Activated naive CD4-positive, alpha-beta T cell treated with anti-CD3 and anti-CD28 coated beads, Interleukin-2, amount 50 U/mL, for 24 hours (primary cell): ENCODE measurements at regions not wholly inside any gene's neighbourhood (a gene's known extent, or its start where the extent isn't known, plus 50 kb on each side); places are given as distances from the start of the nearest gene placed in this dataset.

Experiments
- H3K27ac Mint-ChIP-seq: one replicate; pipeline ENCODE4 v1.8.0; 2021; ENCODE audit warnings: mild to moderate bottlenecking, mixed read lengths
- H3K27me3 Mint-ChIP-seq: one replicate; pipeline ENCODE4 v1.8.0; 2021; ENCODE audit warnings: mixed read lengths
- H3K36me3 Mint-ChIP-seq: one replicate; pipeline ENCODE4 v1.8.0; 2021; ENCODE audit warnings: mixed read lengths
- H3K4me1 Mint-ChIP-seq: one replicate; pipeline ENCODE4 v1.8.0; 2021; ENCODE audit warnings: mixed read lengths
- H3K4me3 Mint-ChIP-seq: one replicate; pipeline ENCODE4 v1.8.0; 2021; ENCODE audit warnings: mild to moderate bottlenecking, mixed read lengths
- H3K9me3 Mint-ChIP-seq: one replicate; pipeline ENCODE4 v1.8.0; 2021; ENCODE audit warnings: mixed read lengths

- Mint-ChIP-seq H3K27ac (no peak overlapping the region), H3K4me3 (no peak overlapping the region), H3K36me3 (no peaks in the 10 kb centered on the region), H3K9me3 (no peaks in the 10 kb centered on the region), H3K4me1 (no peaks in the 10 kb centered on the region), H3K27me3 (no peaks in the 10 kb centered on the region)
These were observed 905.0 kb downstream of the EFNB2 start for GRCh38 chr13:105630431-105630830.

- no peaks in the 10 kb centered on the region for H3K27me3 Mint-ChIP-seq
- no peak overlapping the region for H3K4me3 Mint-ChIP-seq
- no peaks in the 10 kb centered on the region for H3K4me1 Mint-ChIP-seq
- no peaks in the 10 kb centered on the region for H3K36me3 Mint-ChIP-seq
- H3K9me3 Mint-ChIP-seq: no peaks in the 10 kb centered on the region
- H3K27ac Mint-ChIP-seq: no peak overlapping the region
These were observed 908.2 kb downstream of the EFNB2 start for GRCh38 chr13:105627270-105627669.

- H3K4me1 Mint-ChIP-seq: no peaks in the 10 kb centered on the region
- H3K4me3 Mint-ChIP-seq: no peak overlapping the region
- H3K9me3 Mint-ChIP-seq: no peaks in the 10 kb centered on the region
- H3K27me3 Mint-ChIP-seq: no peaks in the 10 kb centered on the region
- no peaks in the 10 kb centered on the region for H3K36me3 Mint-ChIP-seq
- H3K27ac Mint-ChIP-seq: no peak overlapping the region
These were observed 909.8 kb downstream of the EFNB2 start for GRCh38 chr13:105625691-105626090.

GRCh38 chr13:105616333-105617075, 919.0 kb downstream of the EFNB2 start:
- Mint-ChIP-seq H3K4me3 (no peak overlapping the region), H3K4me1 (no peaks in the 10 kb centered on the region), H3K27me3 (peaks cover 1% of the 10 kb centered on the region), H3K9me3 (no peaks in the 10 kb centered on the region), H3K27ac (no peak overlapping the region), H3K36me3 (no peaks in the 10 kb centered on the region)

- H3K27me3 Mint-ChIP-seq: peaks cover 1% of the 10 kb centered on the region
- H3K27ac Mint-ChIP-seq: no peak overlapping the region
- H3K9me3 Mint-ChIP-seq: no peaks in the 10 kb centered on the region
- no peaks in the 10 kb centered on the region for H3K4me1 Mint-ChIP-seq
- H3K4me3 Mint-ChIP-seq: no peak overlapping the region
- H3K36me3 Mint-ChIP-seq: no peaks in the 10 kb centered on the region
These were observed 922.9 kb downstream of the EFNB2 start for GRCh38 chr13:105612541-105612940.

GRCh38 chr13:105611424-105611823, 924.0 kb downstream of the EFNB2 start:
- peaks cover 1% of the 10 kb centered on the region for H3K27me3 Mint-ChIP-seq
- no peak overlapping the region for H3K27ac Mint-ChIP-seq
- no peak overlapping the region for H3K4me3 Mint-ChIP-seq
- no peaks in the 10 kb centered on the region for H3K9me3 Mint-ChIP-seq
- H3K36me3 Mint-ChIP-seq: no peaks in the 10 kb centered on the region
- no peaks in the 10 kb centered on the region for H3K4me1 Mint-ChIP-seq

- H3K4me3 Mint-ChIP-seq: no peak overlapping the region
- H3K27ac Mint-ChIP-seq: no peak overlapping the region
- no peaks in the 10 kb centered on the region for H3K4me1 Mint-ChIP-seq
These were observed 927.4 kb downstream of the EFNB2 start for GRCh38 chr13:105608104-105608503.

GRCh38 chr13:105607426-105607825, 928.0 kb downstream of the EFNB2 start:
- H3K9me3 Mint-ChIP-seq: no peaks in the 10 kb centered on the region
- no peaks in the 10 kb centered on the region for H3K27me3 Mint-ChIP-seq
- H3K4me1 Mint-ChIP-seq: no peaks in the 10 kb centered on the region
- no peaks in the 10 kb centered on the region for H3K36me3 Mint-ChIP-seq
- no peak overlapping the region for H3K27ac Mint-ChIP-seq
- H3K4me3 Mint-ChIP-seq: no peak overlapping the region

More at GRCh38 chr13:105608104-105608503, 927.4 kb downstream of the EFNB2 start:
- Mint-ChIP-seq H3K9me3 (no peaks in the 10 kb centered on the region), H3K36me3 (no peaks in the 10 kb centered on the region), H3K27me3 (peaks cover 1% of the 10 kb centered on the region)

GRCh38 chr13:105607016-105607415, 928.4 kb downstream of the EFNB2 start:
- H3K4me1 Mint-ChIP-seq: no peaks in the 10 kb centered on the region
- H3K36me3 Mint-ChIP-seq: no peaks in the 10 kb centered on the region
- no peaks in the 10 kb centered on the region for H3K27me3 Mint-ChIP-seq
- no peak overlapping the region for H3K27ac Mint-ChIP-seq
- no peak overlapping the region for H3K4me3 Mint-ChIP-seq
- no peaks in the 10 kb centered on the region for H3K9me3 Mint-ChIP-seq

GRCh38 chr13:105602956-105603670, 932.3 kb downstream of the EFNB2 start:
- Mint-ChIP-seq H3K27me3 (no peaks in the 10 kb centered on the region), H3K4me3 (no peak overlapping the region), H3K9me3 (peaks cover 7% of the 10 kb centered on the region), H3K4me1 (no peaks in the 10 kb centered on the region), H3K27ac (no peak overlapping the region), H3K36me3 (no peaks in the 10 kb centered on the region)

GRCh38 chr13:105599477-105600037, 935.9 kb downstream of the EFNB2 start:
- Mint-ChIP-seq H3K36me3 (no peaks in the 10 kb centered on the region), H3K4me3 (no peak overlapping the region), H3K27ac (no peak overlapping the region), H3K9me3 (peaks cover 7% of the 10 kb centered on the region), H3K27me3 (no peaks in the 10 kb centered on the region), H3K4me1 (no peaks in the 10 kb centered on the region)

- Mint-ChIP-seq H3K27ac (no peak overlapping the region), H3K4me3 (no peak overlapping the region), H3K4me1 (no peaks in the 10 kb centered on the region), H3K9me3 (peaks cover 7% of the 10 kb centered on the region), H3K27me3 (no peaks in the 10 kb centered on the region), H3K36me3 (no peaks in the 10 kb centered on the region)
These were observed 936.9 kb downstream of the EFNB2 start for GRCh38 chr13:105598529-105598928.

- Mint-ChIP-seq H3K4me3 (no peak overlapping the region), H3K27ac (no peak overlapping the region), H3K36me3 (no peaks in the 10 kb centered on the region), H3K9me3 (peaks cover 7% of the 10 kb centered on the region), H3K4me1 (no peaks in the 10 kb centered on the region), H3K27me3 (no peaks in the 10 kb centered on the region)
These were observed 937.9 kb downstream of the EFNB2 start for GRCh38 chr13:105597573-105597972.

GRCh38 chr13:105595471-105595870, 940.0 kb downstream of the EFNB2 start:
- no peak overlapping the region for H3K27ac Mint-ChIP-seq
- H3K27me3 Mint-ChIP-seq: no peaks in the 10 kb centered on the region
- H3K36me3 Mint-ChIP-seq: no peaks in the 10 kb centered on the region
- H3K4me1 Mint-ChIP-seq: no peaks in the 10 kb centered on the region
- H3K9me3 Mint-ChIP-seq: peaks cover 4% of the 10 kb centered on the region
- H3K4me3 Mint-ChIP-seq: no peak overlapping the region

GRCh38 chr13:105591277-105591676, 944.2 kb downstream of the EFNB2 start:
- Mint-ChIP-seq H3K4me3 (no peak overlapping the region), H3K27me3 (no peaks in the 10 kb centered on the region), H3K27ac (no peak overlapping the region), H3K4me1 (no peaks in the 10 kb centered on the region), H3K9me3 (peaks cover 3% of the 10 kb centered on the region), H3K36me3 (no peaks in the 10 kb centered on the region)

GRCh38 chr13:105587786-105588185, 947.7 kb downstream of the EFNB2 start:
- no peaks in the 10 kb centered on the region for H3K27me3 Mint-ChIP-seq
- H3K27ac Mint-ChIP-seq: no peak overlapping the region
- H3K36me3 Mint-ChIP-seq: no peaks in the 10 kb centered on the region
- peaks cover 3% of the 10 kb centered on the region for H3K9me3 Mint-ChIP-seq
- no peak overlapping the region for H3K4me3 Mint-ChIP-seq
- H3K4me1 Mint-ChIP-seq: no peaks in the 10 kb centered on the region
